Frontal cortex (tissue), 3 donors: ENCODE measurements at regions not wholly inside any gene's neighbourhood (a gene's known extent, or its start where the extent isn't known, plus 50 kb on each side); places are given as distances from the start of the nearest gene placed in this dataset.
"Not testable (repeated sequence)": the region's sequence is repeated elsewhere in the genome, so short reads cannot be mapped to it uniquely, and the experiment has no call there.

Experiments used
- DNase-seq, 2 donors: peaks; one replicate each; pipeline ENCODE4 v3.0.0; 2012; ENCODE audit warnings: low spot score in 2 of 2
- FAIRE-seq: peaks from 2 replicates; lab custom pipeline; 2012; peaks lifted over from hg19 to GRCh38; lab: Jason Lieb, UNC
- donor health status: control.
- donor health status: control.
- donor health status: control.

- DNase-seq, FAIRE-seq: not testable (repeated sequence)
These were observed 77.2 kb upstream of the PPP2R2D start for GRCh38 chr10:131823601-131824099.

- DNase-seq: no peak
- FAIRE-seq: no peak
These were observed 76.2 kb upstream of the PPP2R2D start for GRCh38 chr10:131824371-131825149.

GRCh38 chr10:131825150-131825848 is 75.5 kb upstream of the PPP2R2D start:
- no peak for FAIRE-seq
- DNase-seq: no peak

- FAIRE-seq (no peak), DNase-seq (no peak)
These were observed 74.7 kb upstream of the PPP2R2D start for GRCh38 chr10:131825960-131826650.

- DNase-seq (no peak), FAIRE-seq (no peak)
These were observed 71.5 kb upstream of the PPP2R2D start for GRCh38 chr10:131829156-131829930.

GRCh38 chr10:131830446-131831130 is 70.2 kb upstream of the PPP2R2D start:
- no peak for FAIRE-seq
- no peak for DNase-seq

GRCh38 chr10:131831561-131831960 is 69.2 kb upstream of the PPP2R2D start:
- FAIRE-seq (no peak), DNase-seq (no peak)

- FAIRE-seq (no peak), DNase-seq (no peak)
These were observed 68.6 kb upstream of the PPP2R2D start for GRCh38 chr10:131832056-131832685.

- FAIRE-seq (no peak), DNase-seq (no peak)
These were observed 67.8 kb upstream of the PPP2R2D start for GRCh38 chr10:131833013-131833412.

GRCh38 chr10:131833446-131834080 is 67.2 kb upstream of the PPP2R2D start:
- no peak for FAIRE-seq
- DNase-seq: no peak

- DNase-seq: no peak
- no peak for FAIRE-seq
These were observed 66.5 kb upstream of the PPP2R2D start for GRCh38 chr10:131834152-131834810.

- no peak for FAIRE-seq
- DNase-seq: no peak
These were observed 61.7 kb upstream of the PPP2R2D start for GRCh38 chr10:131838966-131839742.

GRCh38 chr10:131839880-131840787 is 60.7 kb upstream of the PPP2R2D start:
- not testable (repeated sequence) for DNase-seq

GRCh38 chr10:131840788-131841118 is 60.1 kb upstream of the PPP2R2D start:
- DNase-seq: no peak
- FAIRE-seq: no peak

More at GRCh38 chr10:131839880-131840787, 60.7 kb upstream of the PPP2R2D start:
- FAIRE-seq: not testable (repeated sequence)

GRCh38 chr10:131841131-131841660 is 59.6 kb upstream of the PPP2R2D start:
- DNase-seq (no peak), FAIRE-seq (no peak)

- FAIRE-seq: no peak
- no peak for DNase-seq
These were observed 59.1 kb upstream of the PPP2R2D start for GRCh38 chr10:131841661-131842139.
